ES-I3 (cell line): ENCODE measurements at regions not wholly inside any gene's neighbourhood (a gene's known extent, or its start where the extent isn't known, plus 50 kb on each side); places are given as distances from the start of the nearest gene placed in this dataset.

Experiments used
- H3K36me3 ChIP-seq: 2 replicates; pipeline ENCODE4 v1.6.1; 2013; ENCODE audit warnings: mild to moderate bottlenecking, low read length, control low read depth, moderate library complexity; ENCODE audit not compliant: insufficient read depth
- H3K4me1 ChIP-seq: 2 replicates; pipeline ENCODE4 v1.6.1; 2013; ENCODE audit warnings: mild to moderate bottlenecking, control low read depth, low read length; ENCODE audit not compliant: insufficient read depth
- H3K9ac ChIP-seq: 2 replicates; pipeline ENCODE4 v1.6.1; 2013; ENCODE audit warnings: low read depth, mild to moderate bottlenecking, low read length, moderate library complexity
- H3K9me3 ChIP-seq: 2 replicates; pipeline ENCODE4 v1.6.1; 2013; ENCODE audit warnings: mild to moderate bottlenecking, low read length, moderate library complexity; ENCODE audit not compliant: control insufficient read depth, insufficient read depth

DNA sequence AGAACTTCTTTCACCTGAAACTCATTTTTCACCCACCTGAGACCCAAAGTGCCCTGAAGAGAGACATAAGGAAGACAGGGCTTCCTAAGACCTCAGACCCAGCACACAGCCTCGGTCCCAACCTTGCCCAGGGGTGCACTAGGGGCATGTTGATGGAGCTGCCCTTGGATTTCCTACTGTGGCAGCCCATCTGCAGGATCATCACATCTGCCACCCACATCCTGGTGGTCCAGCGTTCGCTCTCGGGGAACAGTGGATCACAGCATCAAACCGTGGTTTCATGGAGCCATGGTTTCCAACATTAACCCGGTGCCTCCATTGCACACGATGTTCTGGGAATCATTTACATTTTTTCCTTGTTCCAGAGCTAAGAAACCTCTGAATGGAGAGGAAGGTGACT is 186.4 kb downstream of the TFCP2L1 start:
- Histone ChIP-seq H3K9me3 (no peaks in the 10 kb centered on the region), H3K9ac (no peak overlapping the region), H3K36me3 (no peaks in the 10 kb centered on the region), H3K4me1 (no peaks in the 10 kb centered on the region; the same call in 1 of the 2 replicates)

DNA sequence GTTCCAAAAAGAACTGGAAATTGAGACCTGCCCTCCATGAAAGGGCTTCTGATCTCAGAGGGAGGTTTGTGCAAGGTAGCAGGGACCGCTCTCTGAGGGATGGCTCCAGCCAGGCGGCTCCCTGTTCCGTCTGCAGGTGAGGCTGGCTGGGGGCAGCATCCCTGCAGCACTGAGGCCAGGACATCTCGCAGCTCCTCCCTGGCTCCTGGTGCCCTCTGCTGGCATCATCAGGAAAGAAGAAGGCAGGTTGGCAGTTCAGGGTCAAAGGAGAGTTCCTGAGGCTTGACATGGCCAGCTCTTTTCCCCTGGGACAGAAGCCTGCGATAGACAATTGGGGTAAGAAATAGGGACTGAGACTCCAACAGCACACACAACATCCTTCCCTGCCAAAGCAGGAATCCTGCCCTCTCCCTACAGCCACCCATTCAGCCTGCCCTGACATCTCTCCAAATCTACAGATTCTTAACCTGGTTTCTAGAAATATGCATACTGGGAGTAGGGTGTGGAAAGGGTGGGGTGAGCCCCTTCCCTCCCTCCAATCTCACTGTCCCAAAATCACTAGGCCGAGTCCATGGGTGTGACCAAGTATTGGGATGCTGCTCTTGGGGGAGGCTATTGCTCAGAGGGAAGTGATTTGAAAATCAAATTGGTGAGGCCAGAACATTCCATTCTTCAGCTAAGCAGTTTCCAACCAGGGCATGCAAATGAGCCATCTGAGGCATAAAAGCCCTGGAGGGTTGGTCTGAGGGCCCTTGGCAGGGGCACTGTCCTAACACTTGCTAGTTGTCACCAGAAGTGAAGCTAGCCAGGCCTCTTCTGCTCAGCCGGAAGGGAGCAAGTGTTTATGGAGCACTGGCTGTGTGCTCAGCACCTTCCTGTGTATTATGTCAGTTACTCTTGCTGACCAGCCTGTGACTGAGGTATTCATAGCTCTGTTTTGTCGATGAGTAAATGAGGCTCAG is 185.4 kb downstream of the TFCP2L1 start:
- no peaks in the 10 kb centered on the region for H3K36me3 ChIP-seq
- H3K9me3 ChIP-seq: no peaks in the 10 kb centered on the region
- no peak overlapping the region for H3K9ac ChIP-seq
- H3K4me1 ChIP-seq: peaks cover 4% of the 10 kb centered on the region; the same call in 1 of the 2 replicates

DNA sequence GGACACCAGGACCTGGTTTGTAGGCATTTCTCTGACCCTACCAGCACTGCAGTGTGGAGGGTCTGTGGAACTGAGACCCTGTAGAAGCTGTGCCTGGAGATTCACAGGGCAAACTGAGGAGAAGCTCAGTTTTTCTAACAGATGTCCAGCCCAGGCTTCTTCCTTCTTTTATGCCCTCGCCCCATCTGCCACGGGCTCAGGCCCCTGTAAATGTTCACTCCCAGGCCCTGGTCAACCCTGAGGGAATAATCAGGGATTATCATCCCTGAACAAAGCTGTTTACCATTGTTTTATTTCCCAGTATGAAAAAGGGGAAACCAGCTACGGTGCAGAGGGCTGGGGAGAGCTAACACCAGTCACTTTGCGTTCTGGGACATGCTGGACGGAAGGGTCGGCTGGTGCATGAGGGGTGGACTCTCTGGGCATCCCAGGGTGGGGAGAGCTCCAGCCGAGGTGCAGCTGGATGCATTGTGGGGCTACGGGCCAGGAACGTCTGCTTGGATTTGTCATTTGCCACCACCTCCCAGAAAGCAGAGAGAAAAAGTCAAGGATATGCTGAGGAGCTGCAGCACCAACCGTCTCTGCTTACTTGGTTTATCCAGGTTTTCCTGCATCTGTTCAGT is 183.8 kb downstream of the TFCP2L1 start:
- H3K4me1 ChIP-seq: peaks cover 4% of the 10 kb centered on the region; the same call in 1 of the 2 replicates
- H3K9me3 ChIP-seq: no peaks in the 10 kb centered on the region
- H3K9ac ChIP-seq: no peak overlapping the region
- no peaks in the 10 kb centered on the region for H3K36me3 ChIP-seq

GRCh38 chr2:121102941-121103340 is 182.1 kb downstream of the TFCP2L1 start:
- Histone ChIP-seq H3K9me3 (no peaks in the 10 kb centered on the region), H3K4me1 (peaks cover 4% of the 10 kb centered on the region; the same call in 1 of the 2 replicates), H3K9ac (no peak overlapping the region), H3K36me3 (no peaks in the 10 kb centered on the region)

GRCh38 chr2:121103960-121104359 is 181.0 kb downstream of the TFCP2L1 start:
- H3K9me3 ChIP-seq: no peaks in the 10 kb centered on the region
- no peaks in the 10 kb centered on the region for H3K36me3 ChIP-seq
- H3K9ac ChIP-seq: no peak overlapping the region
- H3K4me1 ChIP-seq: peaks cover 4% of the 10 kb centered on the region; the same call in 1 of the 2 replicates

GRCh38 chr2:121104721-121105141 is 180.3 kb downstream of the TFCP2L1 start:
- H3K9me3 ChIP-seq: no peaks in the 10 kb centered on the region
- no peak overlapping the region for H3K9ac ChIP-seq
- no peaks in the 10 kb centered on the region for H3K36me3 ChIP-seq
- peaks cover 4% of the 10 kb centered on the region; the same call in 1 of the 2 replicates for H3K4me1 ChIP-seq

GRCh38 chr2:121110924-121111323 is 174.1 kb downstream of the TFCP2L1 start:
- H3K9ac ChIP-seq: no peak overlapping the region
- no peaks in the 10 kb centered on the region for H3K36me3 ChIP-seq

DNA sequence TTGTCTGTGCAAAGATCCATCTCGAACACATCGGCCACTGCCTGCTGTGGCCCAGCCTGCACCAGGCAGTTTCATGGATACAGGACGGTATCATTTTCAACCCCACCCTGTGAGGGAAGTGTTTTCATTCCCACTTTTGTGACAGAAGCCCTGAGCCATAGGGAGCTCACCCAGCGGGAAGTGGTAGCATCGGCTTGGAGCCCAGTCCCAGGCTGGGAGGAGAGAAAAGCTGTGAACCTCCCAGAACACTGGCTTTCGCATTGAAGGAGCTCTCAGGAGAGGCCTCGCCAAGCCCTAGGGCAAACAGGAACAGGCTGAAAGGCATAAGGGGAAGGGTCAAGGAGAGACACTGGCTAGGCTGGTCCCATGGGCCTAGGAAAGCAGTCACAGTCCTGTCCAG is 166.1 kb downstream of the TFCP2L1 start:
- no peaks in the 10 kb centered on the region for H3K4me1 ChIP-seq
- no peaks in the 10 kb centered on the region; the same call in 1 of the 2 replicates for H3K9me3 ChIP-seq
- H3K36me3 ChIP-seq: no peaks in the 10 kb centered on the region
- H3K9ac ChIP-seq: no peak overlapping the region

More at GRCh38 chr2:121110924-121111323, 174.1 kb downstream of the TFCP2L1 start:
- H3K4me1 ChIP-seq: no peaks in the 10 kb centered on the region
- H3K9me3 ChIP-seq: no peaks in the 10 kb centered on the region

GRCh38 chr2:121120411-121120810 is 164.6 kb downstream of the TFCP2L1 start:
- Histone ChIP-seq H3K4me1 (no peaks in the 10 kb centered on the region), H3K9me3 (no peaks in the 10 kb centered on the region; the same call in 1 of the 2 replicates), H3K9ac (no peak overlapping the region), H3K36me3 (no peaks in the 10 kb centered on the region)

DNA sequence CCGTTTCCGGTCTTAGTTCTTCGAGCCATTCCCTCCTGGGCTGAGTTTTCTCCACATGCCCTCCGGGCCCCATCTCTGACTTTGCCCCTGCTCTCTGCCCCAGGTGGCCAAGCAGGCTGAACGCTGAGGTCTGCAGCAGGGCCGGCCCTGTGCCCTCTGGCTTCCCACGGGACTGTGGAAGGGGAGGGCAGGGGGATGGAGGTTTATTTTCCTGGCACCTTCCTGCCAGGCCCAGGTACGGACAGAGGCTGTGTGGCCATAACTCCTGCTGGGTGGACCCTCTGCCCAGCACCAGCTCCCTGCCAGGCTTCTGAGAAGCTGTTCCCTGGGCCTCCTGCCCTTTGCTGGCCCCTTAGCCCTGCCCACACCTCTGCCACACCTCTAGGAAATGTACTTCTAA is 164.0 kb downstream of the TFCP2L1 start:
- H3K9ac ChIP-seq: no peak overlapping the region
- no peaks in the 10 kb centered on the region; the same call in 1 of the 2 replicates for H3K9me3 ChIP-seq
- H3K36me3 ChIP-seq: no peaks in the 10 kb centered on the region
- no peaks in the 10 kb centered on the region for H3K4me1 ChIP-seq

DNA sequence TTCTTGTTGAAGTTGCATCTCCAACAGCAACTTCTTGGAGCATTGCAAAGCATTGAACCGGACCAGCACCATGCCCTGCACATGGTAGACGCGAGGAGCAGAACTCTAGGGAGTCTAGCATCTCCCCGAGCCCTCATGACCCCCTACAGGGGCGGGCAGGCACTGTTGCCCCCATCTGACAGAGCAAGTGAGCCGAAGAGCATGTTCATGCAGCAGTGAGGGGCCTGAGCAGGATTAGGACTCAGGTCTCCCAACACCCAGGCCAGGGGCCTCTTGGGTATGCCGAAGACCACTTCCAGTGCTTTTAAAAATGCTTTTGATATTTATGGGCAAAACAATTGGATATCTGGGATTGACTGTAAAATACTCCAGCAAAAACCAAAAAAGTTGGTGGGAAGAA is 163.3 kb downstream of the TFCP2L1 start:
- Histone ChIP-seq H3K9ac (no peak overlapping the region), H3K9me3 (no peaks in the 10 kb centered on the region; the same call in 1 of the 2 replicates), H3K4me1 (no peaks in the 10 kb centered on the region), H3K36me3 (no peaks in the 10 kb centered on the region)

DNA sequence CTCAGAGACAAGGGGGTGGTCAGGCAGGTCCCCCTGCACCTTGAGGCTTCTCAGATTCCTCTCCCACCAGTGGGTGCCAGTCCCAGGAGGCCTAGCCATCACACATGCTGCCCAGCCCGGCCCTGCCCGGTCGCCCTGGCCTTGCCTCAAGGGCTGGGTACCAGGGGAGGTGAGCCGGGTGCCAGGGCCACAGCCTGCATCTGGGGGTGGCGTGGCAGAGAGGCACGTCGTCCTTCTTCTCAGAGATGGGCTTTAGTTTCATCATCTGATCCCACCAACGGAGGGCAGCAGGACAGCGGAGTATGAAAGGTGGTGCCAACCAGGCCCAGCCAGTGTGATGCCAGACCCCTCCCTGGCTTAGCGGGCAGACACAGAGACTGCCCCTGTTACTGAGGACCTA is 161.7 kb downstream of the TFCP2L1 start:
- H3K9ac ChIP-seq: no peak overlapping the region
- no peaks in the 10 kb centered on the region for H3K36me3 ChIP-seq
- H3K4me1 ChIP-seq: no peaks in the 10 kb centered on the region
- H3K9me3 ChIP-seq: no peaks in the 10 kb centered on the region; the same call in 1 of the 2 replicates

DNA sequence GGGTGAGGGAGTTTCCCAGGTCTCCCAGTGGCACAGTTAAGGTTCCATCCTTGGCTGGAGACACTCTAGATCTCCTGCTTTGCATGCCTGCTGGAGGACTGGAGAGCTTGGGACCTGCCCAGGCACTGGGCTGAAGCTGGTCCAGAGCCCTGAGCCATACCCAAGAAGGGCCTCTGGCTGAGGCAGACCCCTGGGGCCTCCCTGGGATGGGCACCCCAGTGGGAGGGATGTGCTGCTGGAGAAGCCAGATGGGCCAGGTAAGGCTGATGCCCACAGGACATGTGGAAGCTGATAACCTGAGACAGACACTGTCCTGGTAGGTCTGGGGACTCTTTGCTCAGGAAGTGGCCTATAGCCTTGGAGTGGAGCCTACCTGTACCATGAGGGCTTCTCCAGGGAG is 160.7 kb downstream of the TFCP2L1 start:
- Histone ChIP-seq H3K9ac (no peak overlapping the region), H3K36me3 (no peaks in the 10 kb centered on the region), H3K9me3 (no peaks in the 10 kb centered on the region; the same call in 1 of the 2 replicates), H3K4me1 (no peaks in the 10 kb centered on the region)

GRCh38 chr2:121125350-121125749 is 159.7 kb downstream of the TFCP2L1 start:
- Histone ChIP-seq H3K9ac (no peak overlapping the region), H3K36me3 (no peaks in the 10 kb centered on the region), H3K4me1 (no peaks in the 10 kb centered on the region), H3K9me3 (no peaks in the 10 kb centered on the region)
